Activated CD4-positive, alpha-beta T cell treated with anti-CD3 and anti-CD28 coated beads, Interleukin-2, Interleukin-6, amounts not matched to agents 100 ng/mL and 50 ng/mL, durations not matched to agents 16 hours and 8 hours (primary cell): ENCODE measurements at regions not wholly inside any gene's neighbourhood (a gene's known extent, or its start where the extent isn't known, plus 50 kb on each side); places are given as distances from the start of the nearest gene placed in this dataset.
A peak's percentile ranks its signal among the peaks of the same experiment; 100 is the strongest.
"Not testable (repeated sequence)": the region's sequence is repeated elsewhere in the genome, so short reads cannot be mapped to it uniquely, and the experiment has no call there.

ENCODE experiments used
- DNase-seq: peaks from one replicate; pipeline ENCODE4 v3.0.0-alpha.2; 2020

- no peak for DNase-seq
Measured at GRCh38 chr20:55390791-55391190, 614.5 kb downstream of the CBLN4 start.

GRCh38 chr20:55386686-55387085 is 618.6 kb downstream of the CBLN4 start:
- DNase-seq, result no peak

- no peak for DNase-seq
Measured at GRCh38 chr20:55375920-55376319, 629.4 kb downstream of the CBLN4 start.

- DNase-seq, result no peak
Measured at GRCh38 chr20:55365745-55366144, 639.6 kb downstream of the CBLN4 start.

GRCh38 chr20:55360895-55361294 is 644.4 kb downstream of the CBLN4 start:
- no peak for DNase-seq

GRCh38 chr20:55354720-55355119 is 650.6 kb downstream of the CBLN4 start:
- no peak for DNase-seq

- DNase-seq, result no peak
Measured at GRCh38 chr20:55353206-55353605, 652.1 kb downstream of the CBLN4 start.

- no peak for DNase-seq
Measured at GRCh38 chr20:55348223-55348622, 657.1 kb downstream of the CBLN4 start.

GRCh38 chr20:55342822-55343221 is 662.5 kb downstream of the CBLN4 start:
- no peak for DNase-seq

- no peak for DNase-seq
Measured at GRCh38 chr20:55333798-55334197, 671.5 kb downstream of the CBLN4 start.

- no peak for DNase-seq
Measured at GRCh38 chr20:55329108-55329507, 676.2 kb downstream of the CBLN4 start.

- DNase-seq, result no peak
Measured at GRCh38 chr20:55322745-55323144, 682.6 kb downstream of the CBLN4 start.

GRCh38 chr20:55316753-55317152 is 688.6 kb downstream of the CBLN4 start:
- DNase-seq, result no peak

GRCh38 chr20:55310844-55311243 is 694.5 kb downstream of the CBLN4 start:
- not testable (repeated sequence) for DNase-seq

GRCh38 chr20:55291261-55291660 is 714.1 kb downstream of the CBLN4 start:
- no peak for DNase-seq

- no peak for DNase-seq
Measured at GRCh38 chr20:55283889-55284288, 721.4 kb downstream of the CBLN4 start.

- DNase-seq, result no peak
Measured at GRCh38 chr20:55273149-55273548, 732.2 kb downstream of the CBLN4 start.

GRCh38 chr20:55271371-55271770 is 733.9 kb downstream of the CBLN4 start:
- DNase-seq, result no peak

GRCh38 chr20:55269913-55270312 is 735.4 kb downstream of the CBLN4 start:
- no peak for DNase-seq

GRCh38 chr20:55266361-55266760 is 739.0 kb downstream of the CBLN4 start:
- DNase-seq, result peak; percentile 11

GRCh38 chr20:55264703-55265239 is 740.5 kb downstream of the CBLN4 start:
- DNase-seq, result no peak

- DNase-seq, result no peak
Measured at GRCh38 chr20:55258559-55258958, 746.8 kb downstream of the CBLN4 start.

- DNase-seq, result no peak
Measured at GRCh38 chr20:55255016-55255415, 750.3 kb downstream of the CBLN4 start.

GRCh38 chr20:55253781-55254180 is 751.5 kb downstream of the CBLN4 start:
- DNase-seq, result no peak

- DNase-seq, result no peak
Measured at GRCh38 chr20:55252521-55252920, 752.8 kb downstream of the CBLN4 start.

- no peak for DNase-seq
Measured at GRCh38 chr20:55251170-55251569, 754.1 kb downstream of the CBLN4 start.
